DMS 273 (cell line): ENCODE measurements at regions not wholly inside any gene's neighbourhood (a gene's known extent, or its start where the extent isn't known, plus 50 kb on each side); places are given as distances from the start of the nearest gene placed in this dataset.

ENCODE experiments used
- DNase-seq: peaks from one replicate; lab custom pipeline; 2025; ENCODE audit not compliant: unreplicated experiment; lab: John Stamatoyannopoulos, UW

DNA sequence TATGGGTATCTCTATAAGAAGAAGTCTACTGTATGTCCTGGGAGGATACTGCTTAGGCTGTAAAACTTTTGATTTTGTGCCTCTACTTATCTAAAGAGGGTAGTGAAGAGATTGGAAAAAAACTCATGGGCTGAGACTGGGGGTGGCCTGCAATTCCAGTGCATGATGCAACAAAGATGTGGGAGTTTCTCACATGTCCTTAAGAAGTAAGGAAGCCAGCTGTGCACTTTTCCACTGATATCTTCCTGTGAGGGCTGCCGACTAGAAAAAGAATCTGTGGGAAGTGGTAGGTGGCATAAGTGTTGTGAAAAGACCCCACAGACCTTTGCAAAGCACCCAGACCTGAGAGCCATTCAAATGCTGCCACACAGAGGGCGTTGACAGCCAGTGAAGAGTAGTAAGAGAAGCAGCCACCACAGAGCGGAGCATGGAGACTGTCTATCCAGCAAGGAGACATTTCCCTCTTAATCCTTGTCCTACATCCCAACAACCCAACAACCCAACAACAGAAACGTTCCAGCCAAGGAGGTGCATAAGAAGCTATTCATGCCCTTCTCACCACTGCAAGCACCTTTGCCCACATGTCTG is 65.1 kb downstream of the PFDN4 start:
- DNase-seq = no peak

- no peak for DNase-seq
These were observed 67.6 kb downstream of the PFDN4 start for GRCh38 chr20:54275359-54276111.

- DNase-seq = no peak
These were observed 68.8 kb downstream of the PFDN4 start for GRCh38 chr20:54276577-54277169.

DNA sequence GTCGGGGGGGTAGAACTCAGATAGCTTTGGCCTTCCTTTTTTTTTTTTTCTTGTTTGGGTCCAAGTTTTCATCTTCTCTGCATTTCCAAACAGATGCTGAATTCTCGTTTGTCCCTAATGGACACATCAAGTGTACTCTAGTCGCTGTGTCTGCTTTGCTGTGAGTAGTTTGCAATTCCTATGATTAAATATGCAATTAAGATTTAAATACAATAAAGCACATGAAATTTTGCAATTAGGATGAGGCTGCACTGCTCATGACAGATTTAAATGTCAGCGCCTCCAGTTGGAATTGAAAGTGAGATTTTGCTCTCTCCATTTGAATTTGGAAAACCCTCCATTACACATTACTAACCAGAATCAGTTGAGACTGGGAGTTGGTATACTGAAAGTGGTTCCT is 70.4 kb downstream of the PFDN4 start:
- DNase-seq = no peak

- DNase-seq = no peak
These were observed 74.7 kb downstream of the PFDN4 start for GRCh38 chr20:54282625-54283024.

DNA sequence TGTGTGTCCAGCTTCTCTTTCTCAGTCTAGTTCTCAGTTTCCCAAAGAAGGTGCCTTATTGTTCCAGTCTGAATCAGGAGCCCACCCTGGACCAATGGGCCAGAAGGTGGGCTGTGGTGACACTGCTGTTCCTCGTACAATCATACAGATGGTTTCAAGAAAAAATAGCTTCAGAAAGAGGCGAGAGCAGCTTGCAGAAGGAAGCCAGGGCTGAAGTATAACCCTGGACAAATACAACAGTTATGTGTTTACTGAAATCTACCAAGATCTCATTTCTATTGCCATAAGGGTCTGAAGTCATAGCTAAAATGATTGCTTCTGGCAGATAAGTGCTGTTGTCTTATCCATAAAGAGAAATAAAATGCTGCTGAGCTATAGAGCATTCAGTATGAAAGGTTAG is 75.4 kb downstream of the PFDN4 start:
- no peak for DNase-seq

DNA sequence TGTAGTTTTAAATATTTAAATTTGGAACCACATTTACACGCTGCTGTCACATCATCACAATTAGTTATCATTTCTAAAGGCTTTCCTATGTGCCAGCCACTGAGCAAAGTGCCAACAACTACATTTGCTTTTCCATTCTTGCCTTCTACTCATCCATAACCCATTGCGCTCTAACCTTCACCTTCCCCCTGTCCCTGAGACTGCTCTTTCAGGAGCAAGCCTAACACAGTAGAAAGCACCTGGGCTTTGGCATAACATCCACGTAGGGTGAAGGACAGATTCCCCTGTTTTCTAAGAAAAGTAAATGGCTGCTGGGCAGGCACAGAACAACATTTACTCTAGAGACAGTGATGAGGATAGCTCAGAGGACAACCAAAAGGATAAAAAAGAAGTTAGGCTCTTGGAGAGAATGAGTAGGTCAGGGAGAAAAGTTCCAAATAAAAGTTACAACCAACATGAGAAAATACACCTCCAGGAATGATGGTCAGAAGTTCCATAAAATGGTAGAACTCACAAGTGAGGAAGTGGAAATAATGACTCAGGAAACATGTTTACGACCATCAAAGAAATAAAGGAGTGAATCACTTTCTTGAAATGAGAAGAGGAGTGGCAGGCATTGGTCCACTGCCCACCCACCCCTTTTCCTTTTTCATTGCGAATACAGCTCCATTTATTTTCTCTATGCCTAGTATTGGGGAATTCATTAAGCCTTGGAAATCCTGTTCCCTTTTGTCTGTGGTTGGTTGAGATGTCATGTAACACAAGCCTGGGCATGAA is 77.2 kb downstream of the PFDN4 start:
- DNase-seq = no peak

GRCh38 chr20:54290636-54291035 is 82.7 kb downstream of the PFDN4 start:
- DNase-seq = no peak

DNA sequence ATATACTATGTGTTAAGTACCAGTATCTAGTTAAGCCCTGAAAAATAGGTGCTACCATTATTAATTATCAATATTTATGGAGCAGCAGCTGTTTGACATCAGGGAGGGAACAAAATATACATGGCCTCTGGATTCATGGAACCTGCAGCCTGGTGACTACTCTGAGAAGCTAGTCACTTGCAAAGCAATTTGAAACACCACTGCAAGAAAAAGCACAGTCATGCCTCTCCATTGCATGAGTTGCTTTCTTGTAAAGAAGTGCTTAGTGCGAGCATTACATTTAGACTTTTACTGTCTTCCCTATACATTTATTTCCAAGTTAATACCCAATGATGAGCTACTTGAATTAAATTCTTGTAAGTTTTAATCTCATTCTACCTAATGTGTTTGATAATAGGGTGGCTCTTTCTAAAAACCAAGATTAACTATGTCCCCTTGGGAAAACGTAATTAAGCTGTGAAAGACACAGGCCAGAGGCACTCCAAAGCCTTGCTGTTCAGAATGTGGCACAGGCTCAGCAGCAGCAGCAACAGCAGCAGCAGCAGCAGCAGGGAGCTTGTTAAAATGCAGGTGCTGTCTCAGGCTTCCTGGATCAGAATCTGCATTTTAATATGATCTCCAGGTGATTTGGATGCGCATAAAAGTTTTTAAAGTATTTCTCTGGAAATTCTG is 83.6 kb downstream of the PFDN4 start:
- peak; percentile 25 for DNase-seq

GRCh38 chr20:54292185-54292584 is 84.3 kb downstream of the PFDN4 start:
- peak; percentile 7 for DNase-seq

DNA sequence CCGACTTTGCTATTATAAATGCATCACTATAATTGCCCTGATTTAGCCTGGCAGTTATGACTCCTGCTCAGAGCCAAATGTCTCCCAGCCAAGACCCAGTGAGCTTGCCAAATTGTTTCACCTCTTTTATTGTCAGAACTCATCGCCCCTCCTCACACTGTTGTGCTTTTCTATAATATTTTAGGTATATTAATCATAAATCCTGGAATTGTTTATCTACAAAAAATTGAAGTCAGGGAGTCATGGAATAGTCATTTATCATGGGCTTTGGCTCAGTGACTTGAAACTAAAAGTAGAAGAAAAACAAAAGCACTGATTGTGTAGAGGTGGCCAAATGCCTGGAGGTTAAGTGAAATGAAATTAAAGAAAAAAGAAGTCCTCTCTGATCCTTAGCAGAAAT is 85.6 kb downstream of the PFDN4 start:
- peak; percentile 5 for DNase-seq

DNA sequence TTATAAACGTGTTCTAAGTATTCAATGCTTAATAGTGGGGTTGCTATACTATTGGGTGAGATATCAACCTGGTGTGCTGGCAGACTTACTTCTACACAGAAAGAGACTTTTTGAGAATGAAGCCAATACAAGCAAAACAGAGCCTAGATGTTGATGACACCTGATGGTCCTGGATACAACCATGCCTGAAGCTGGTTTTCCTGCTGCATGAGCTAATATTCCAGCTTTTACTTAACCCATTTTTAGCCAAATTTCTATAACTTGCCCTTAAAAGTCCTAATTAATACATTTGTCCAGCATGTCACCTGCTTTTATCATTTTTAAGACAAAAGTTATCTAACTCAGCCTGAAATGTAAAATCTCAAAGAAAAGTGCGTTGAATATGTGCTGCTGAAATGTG is 86.2 kb downstream of the PFDN4 start:
- DNase-seq = no peak

DNA sequence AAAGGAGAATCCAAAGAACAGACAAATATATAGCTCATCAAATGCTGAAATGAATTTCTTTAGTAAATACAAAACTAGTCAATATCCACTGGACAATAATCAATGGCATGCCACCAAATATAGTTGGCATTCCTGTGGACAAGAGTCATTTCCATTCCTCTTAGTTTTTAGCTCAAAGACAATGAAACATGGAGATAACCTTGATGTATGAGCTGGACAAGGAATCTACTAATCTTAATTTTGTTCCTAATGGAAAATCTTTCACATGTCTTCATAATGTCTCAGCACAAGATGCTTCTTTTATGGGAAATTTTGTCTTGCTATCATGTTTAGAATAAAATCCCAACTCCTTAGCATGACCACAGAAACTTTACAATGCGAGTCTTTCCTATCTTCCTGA is 87.8 kb downstream of the PFDN4 start:
- no peak for DNase-seq

- no peak for DNase-seq
These were observed 97.5 kb downstream of the PFDN4 start for GRCh38 chr20:54305421-54305820.

DNA sequence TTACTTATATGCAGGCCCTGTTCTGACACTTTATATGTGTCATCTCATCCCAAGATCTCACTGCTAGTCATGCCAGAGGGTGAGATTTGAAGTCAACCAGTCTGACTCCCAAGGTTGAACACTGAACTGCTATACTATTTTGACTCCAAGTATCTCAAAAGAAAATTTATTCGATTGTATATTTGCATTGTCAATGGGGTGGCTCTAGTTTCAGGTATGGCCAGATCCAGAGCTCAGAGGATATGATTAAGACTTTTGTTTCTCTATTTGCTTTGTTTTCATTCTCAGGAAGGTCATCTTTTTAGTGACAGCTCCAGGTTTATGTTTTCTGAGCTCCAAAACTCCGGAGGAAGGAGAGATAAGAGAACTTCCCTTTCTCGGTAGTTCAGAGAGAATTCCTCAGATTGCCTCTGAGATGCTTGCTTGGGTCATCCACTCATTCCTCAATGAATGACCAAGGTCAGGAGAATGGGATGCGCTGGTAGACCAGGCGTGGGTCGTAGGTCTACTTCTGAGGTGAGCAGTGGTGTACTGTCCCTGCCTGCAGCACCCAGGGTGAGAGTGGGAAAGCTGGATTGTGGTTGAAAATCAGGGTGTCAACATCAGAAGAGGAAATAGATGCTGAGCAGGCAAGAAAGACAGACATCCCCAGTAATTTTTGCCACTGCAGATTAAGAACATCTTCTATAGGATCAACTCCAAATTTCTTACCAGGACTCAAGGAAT is 99.3 kb downstream of the PFDN4 start:
- DNase-seq = no peak

- no peak for DNase-seq
These were observed 100.9 kb downstream of the PFDN4 start for GRCh38 chr20:54308804-54309203.

DNA sequence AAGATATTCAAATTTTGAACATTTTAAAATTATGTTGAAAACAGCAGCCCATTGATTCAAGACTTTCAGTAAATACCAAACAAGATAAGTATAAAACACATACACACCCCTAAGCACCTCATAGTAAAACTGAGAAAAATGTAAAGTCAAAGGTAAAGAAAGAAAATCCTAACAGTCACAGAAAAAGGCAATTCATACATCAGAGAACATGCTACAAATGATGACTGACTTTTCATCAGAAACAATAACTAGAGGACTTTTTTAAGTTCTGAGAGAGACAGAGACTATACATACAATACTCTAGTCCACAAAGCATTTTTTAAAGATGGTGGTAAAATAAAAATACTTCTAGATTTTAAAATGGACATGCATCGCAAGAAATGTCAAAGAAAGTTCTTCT is 111.0 kb downstream of the PFDN4 start:
- no peak for DNase-seq

DNA sequence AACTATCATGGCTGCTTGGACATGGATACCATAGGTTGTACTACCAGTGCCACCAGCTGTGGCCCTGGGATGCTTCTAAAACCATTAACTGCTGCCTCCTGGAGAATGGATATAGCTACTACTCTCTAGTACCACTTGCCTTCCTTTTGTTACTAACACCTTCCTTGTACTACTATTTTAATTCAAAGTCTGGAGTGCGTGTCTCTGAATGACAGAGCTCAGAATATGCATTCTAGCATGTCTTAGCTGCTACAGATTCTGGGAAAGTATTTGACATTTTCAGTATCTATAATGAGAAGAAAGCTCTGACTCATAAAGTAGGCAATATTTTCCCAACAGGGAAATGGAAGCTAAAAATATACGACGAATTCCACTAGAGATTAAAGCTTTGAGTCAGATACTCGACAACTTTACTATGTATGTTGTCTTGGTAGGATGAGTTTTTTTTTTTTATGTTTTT is 112.3 kb downstream of the PFDN4 start:
- DNase-seq = peak; percentile 4

GRCh38 chr20:54321352-54322087 is 113.6 kb downstream of the PFDN4 start:
- no peak for DNase-seq

GRCh38 chr20:54323227-54323734 is 115.4 kb downstream of the PFDN4 start:
- DNase-seq = no peak
